Vagina (tissue), 2 donors: ENCODE measurements at regions not wholly inside any gene's neighbourhood (a gene's known extent, or its start where the extent isn't known, plus 50 kb on each side); places are given as distances from the start of the nearest gene placed in this dataset.

Experiments used
- CTCF ChIP-seq, 3 experiments: fragments of 450-650 bp in 2 of 3; fragments of 200-600 bp in 1 of 3; sonication (generic) in 1 of 3; IDR thresholded peaks; one replicate each; pipeline ENCODE4 v1.5.1; 2017 to 2019; ENCODE audit warnings: antibody characterized with exemption in 3 of 3, mild to moderate bottlenecking in 2 of 3, moderate library complexity in 2 of 3
- POLR2A ChIP-seq, 2 donors: fragments of 450-650 bp; IDR thresholded peaks; one replicate each; pipeline ENCODE4 v1.6.1; 2017; ENCODE audit warnings: antibody characterized with exemption in 2 of 2, mild to moderate bottlenecking in 2 of 2, moderate library complexity in 2 of 2
- POLR2AphosphoS5 ChIP-seq, 2 donors: sonication (generic); formaldehyde crosslinking; IDR thresholded peaks; one replicate each; pipeline ENCODE4 v1.9.0; 2017; ENCODE audit warnings: antibody characterized with exemption in 2 of 2, mild to moderate bottlenecking in 2 of 2, low read depth in 1 of 2; ENCODE audit not compliant: insufficient read depth in 1 of 2

GRCh38 chr12:71237128-71237527, 79.3 kb upstream of the TSPAN8 start:
- TF ChIP-seq CTCF (IDR thresholded peaks at IDR 0.05) (no peak), POLR2AphosphoS5 (IDR thresholded peaks at IDR 0.05; ENCODE audit: insufficient read depth in 1 of 2, low read depth in 1 of 2) (no peak), POLR2A (IDR thresholded peaks at IDR 0.05) (no peak)
